OCI-LY1 (cell line): ENCODE measurements at regions not wholly inside any gene's neighbourhood (a gene's known extent, or its start where the extent isn't known, plus 50 kb on each side); places are given as distances from the start of the nearest gene placed in this dataset.

ENCODE experiments used
- H2AFZ ChIP-seq: fragments of 200-600 bp; sonication (generic), shearing (Covaris generic); 2 replicates; pipeline ENCODE4 v1.6.0; 2014; ENCODE audit warnings: antibody characterized with exemption, mild to moderate bottlenecking, low read length
- H3F3A ChIP-seq: fragments of 200-600 bp; sonication (generic), shearing (Covaris generic); 2 replicates; pipeline ENCODE4 v1.6.0; 2014; ENCODE audit warnings: mild to moderate bottlenecking, antibody characterized with exemption, low read length, moderate library complexity; ENCODE audit not compliant: insufficient read depth
- H3K27ac ChIP-seq: fragments of 200-600 bp; sonication (generic); 2 replicates; pipeline ENCODE4 v1.5.1; 2014; ENCODE audit warnings: low read length, mixed run types, mild to moderate bottlenecking, low read depth; ENCODE audit not compliant: poor library complexity, severe bottlenecking
- H3K27me3 ChIP-seq: fragments of 200-600 bp; sonication (generic); 2 replicates; pipeline ENCODE4 v1.6.0; 2014; ENCODE audit warnings: antibody characterized with exemption, mild to moderate bottlenecking, low read length, moderate library complexity; ENCODE audit not compliant: insufficient read depth
- H3K36me3 ChIP-seq: fragments of 200-600 bp; sonication (generic); 2 replicates; pipeline ENCODE4 v1.6.1; 2014; ENCODE audit warnings: mild to moderate bottlenecking, antibody characterized with exemption, low read length, moderate library complexity, mixed read lengths; ENCODE audit not compliant: insufficient read depth
- H3K4me1 ChIP-seq: fragments of 200-600 bp; sonication (generic); 2 replicates; pipeline ENCODE4 v1.5.1; 2014; ENCODE audit warnings: mild to moderate bottlenecking, low read length, moderate library complexity; ENCODE audit not compliant: insufficient read depth, severe bottlenecking
- H3K4me2 ChIP-seq: fragments of 200-600 bp; sonication (generic), shearing (Covaris generic); 2 replicates; pipeline ENCODE4 v1.6.1; 2014; ENCODE audit warnings: low read length
- H3K4me3 ChIP-seq: fragments of 200-600 bp; sonication (generic); 2 replicates; pipeline ENCODE4 v1.5.1; 2014; ENCODE audit warnings: low read length, low read depth, mild to moderate bottlenecking, mixed read lengths; ENCODE audit not compliant: poor library complexity, severe bottlenecking
- H3K79me2 ChIP-seq: fragments of 200-600 bp; shearing (Covaris generic); 2 replicates; pipeline ENCODE4 v1.6.1; 2016; ENCODE audit warnings: mixed run types, low read length, mixed read lengths; ENCODE audit not compliant: insufficient read depth
- H3K9ac ChIP-seq: fragments of 200-600 bp; sonication (generic), shearing (Covaris generic); 2 replicates; pipeline ENCODE4 v1.6.1; 2014; ENCODE audit warnings: mild to moderate bottlenecking, low read length, mixed read lengths
- H3K9me2 ChIP-seq: fragments of 200-600 bp; sonication (generic), shearing (Covaris generic); 2 replicates; pipeline ENCODE4 v1.6.1; 2014; ENCODE audit warnings: low read depth, mild to moderate bottlenecking, low read length, mixed read lengths
- H3K9me3 ChIP-seq: fragments of 200-600 bp; shearing (Covaris generic); 2 replicates; pipeline ENCODE4 v1.6.1; 2014; ENCODE audit warnings: low read length, mixed read lengths
- H4K20me1 ChIP-seq: fragments of 200-600 bp; sonication (generic), shearing (Covaris generic); 2 replicates; pipeline ENCODE4 v1.6.0; 2016; ENCODE audit warnings: mild to moderate bottlenecking, low read length; ENCODE audit not compliant: insufficient read depth
- EZH2 ChIP-seq: fragments of 200-600 bp; sonication (generic), shearing (Covaris generic); IDR thresholded peaks from 2 replicates; pipeline ENCODE4 v1.8.0; 2017; ENCODE audit warnings: borderline replicate concordance, mixed run types, mild to moderate bottlenecking, antibody characterized with exemption, low read length, moderate library complexity, mixed read lengths
- TF ChIP-seq, protein P1 (sequence below): fragments of 200-600 bp; sonication (generic), shearing (Covaris generic); IDR thresholded peaks from 2 replicates; pipeline ENCODE4 v1.5.1; 2017; ENCODE audit warnings: mild to moderate bottlenecking, antibody characterized with exemption, low read length, moderate library complexity, mixed read lengths

DNA sequence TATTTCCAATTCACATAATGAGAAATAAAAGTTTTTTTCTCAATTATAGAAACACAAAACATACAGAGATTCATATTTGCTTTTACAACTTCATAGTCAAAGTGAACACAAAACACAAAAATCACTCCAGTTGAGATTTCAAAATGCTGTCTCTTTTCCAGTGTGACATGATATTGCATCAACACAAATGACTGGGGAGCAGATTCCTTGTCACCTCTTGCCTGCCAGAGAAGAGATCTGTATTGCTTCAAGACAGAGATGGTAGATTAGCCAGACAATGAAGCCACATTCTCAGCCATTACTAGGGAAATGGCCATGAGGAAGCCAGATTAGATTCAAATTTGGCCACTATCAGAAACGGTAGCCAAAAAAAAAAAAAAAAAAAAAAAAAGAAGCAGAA lies 2313.1 kb upstream of the AGA start:
- Histone ChIP-seq H3F3A (no peaks in the 10 kb centered on the region), H3K36me3 (no peaks in the 10 kb centered on the region), H3K27ac (no peak overlapping the region), H3K27me3 (no peaks in the 10 kb centered on the region), H3K4me3 (no peak overlapping the region), H3K4me2 (no peak overlapping the region), H3K9ac (no peak overlapping the region), H2AFZ (no peak overlapping the region), H3K79me2 (no peaks in the 10 kb centered on the region), H3K9me3 (no peaks in the 10 kb centered on the region), H3K9me2 (no peaks in the 10 kb centered on the region), H3K4me1 (no peaks in the 10 kb centered on the region), H4K20me1 (no peaks in the 10 kb centered on the region)
- TF ChIP-seq, protein P1, sequence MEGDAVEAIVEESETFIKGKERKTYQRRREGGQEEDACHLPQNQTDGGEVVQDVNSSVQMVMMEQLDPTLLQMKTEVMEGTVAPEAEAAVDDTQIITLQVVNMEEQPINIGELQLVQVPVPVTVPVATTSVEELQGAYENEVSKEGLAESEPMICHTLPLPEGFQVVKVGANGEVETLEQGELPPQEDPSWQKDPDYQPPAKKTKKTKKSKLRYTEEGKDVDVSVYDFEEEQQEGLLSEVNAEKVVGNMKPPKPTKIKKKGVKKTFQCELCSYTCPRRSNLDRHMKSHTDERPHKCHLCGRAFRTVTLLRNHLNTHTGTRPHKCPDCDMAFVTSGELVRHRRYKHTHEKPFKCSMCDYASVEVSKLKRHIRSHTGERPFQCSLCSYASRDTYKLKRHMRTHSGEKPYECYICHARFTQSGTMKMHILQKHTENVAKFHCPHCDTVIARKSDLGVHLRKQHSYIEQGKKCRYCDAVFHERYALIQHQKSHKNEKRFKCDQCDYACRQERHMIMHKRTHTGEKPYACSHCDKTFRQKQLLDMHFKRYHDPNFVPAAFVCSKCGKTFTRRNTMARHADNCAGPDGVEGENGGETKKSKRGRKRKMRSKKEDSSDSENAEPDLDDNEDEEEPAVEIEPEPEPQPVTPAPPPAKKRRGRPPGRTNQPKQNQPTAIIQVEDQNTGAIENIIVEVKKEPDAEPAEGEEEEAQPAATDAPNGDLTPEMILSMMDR: no peak
- no peak for TF ChIP-seq EZH2

DNA sequence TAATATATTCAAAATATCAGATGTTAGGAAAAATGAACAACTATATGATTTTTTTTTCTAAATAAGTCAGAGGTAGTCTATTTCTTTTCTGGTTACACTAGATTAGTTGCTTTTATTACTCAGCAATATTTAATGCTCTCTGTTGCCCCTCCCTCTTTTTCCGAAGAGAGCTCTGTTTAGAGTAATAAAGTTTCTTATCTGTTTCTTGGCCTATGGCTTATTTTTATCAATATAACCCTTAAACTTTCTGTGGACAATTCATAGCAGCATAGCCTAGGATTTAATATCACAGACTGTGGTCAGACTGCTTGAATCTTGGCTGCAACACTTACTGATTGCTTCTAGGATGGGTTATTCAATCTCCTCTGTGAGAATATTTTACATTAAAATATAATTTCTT lies 2315.4 kb upstream of the AGA start:
- Histone ChIP-seq H3K79me2 (no peaks in the 10 kb centered on the region), H3K9me3 (no peaks in the 10 kb centered on the region), H3F3A (no peaks in the 10 kb centered on the region), H3K4me2 (no peak overlapping the region), H4K20me1 (no peaks in the 10 kb centered on the region), H2AFZ (no peak overlapping the region), H3K9ac (no peak overlapping the region), H3K9me2 (no peaks in the 10 kb centered on the region), H3K4me1 (no peaks in the 10 kb centered on the region), H3K4me3 (no peak overlapping the region), H3K27me3 (no peaks in the 10 kb centered on the region), H3K27ac (no peak overlapping the region), H3K36me3 (no peaks in the 10 kb centered on the region)
- TF ChIP-seq, protein P1: no peak
- no peak for TF ChIP-seq EZH2

DNA sequence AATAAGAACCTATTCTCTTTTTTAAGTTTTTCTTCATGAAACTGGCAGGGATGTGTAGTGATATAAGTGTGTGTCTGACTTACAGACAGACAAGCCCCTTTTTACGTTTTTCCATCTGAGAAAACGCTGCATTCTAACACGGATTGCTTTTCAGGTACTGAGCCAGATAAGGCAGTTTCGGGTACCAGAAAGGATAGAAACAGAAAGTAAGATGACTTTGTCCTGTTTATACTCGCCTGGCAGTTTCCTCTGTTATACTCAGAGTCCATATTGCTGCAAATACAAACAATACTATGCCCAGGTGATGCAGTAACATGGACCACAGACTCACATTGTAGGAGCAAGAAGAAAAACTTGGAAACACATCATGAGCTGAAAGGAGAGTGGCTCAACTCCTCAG lies 2320.6 kb upstream of the AGA start:
- no peaks in the 10 kb centered on the region for H3K27me3 ChIP-seq
- H4K20me1 ChIP-seq: no peaks in the 10 kb centered on the region
- no peak overlapping the region for H3K4me3 ChIP-seq
- H3K9me3 ChIP-seq: no peaks in the 10 kb centered on the region
- H3K9me2 ChIP-seq: no peaks in the 10 kb centered on the region
- no peaks in the 10 kb centered on the region for H3K4me1 ChIP-seq
- no peak overlapping the region for H3K4me2 ChIP-seq
- H3K36me3 ChIP-seq: no peaks in the 10 kb centered on the region
- no peak overlapping the region for H2AFZ ChIP-seq
- H3K79me2 ChIP-seq: no peaks in the 10 kb centered on the region
- H3K27ac ChIP-seq: no peak overlapping the region
- no peak overlapping the region for H3K9ac ChIP-seq
- TF ChIP-seq, protein P1: no peak
- TF ChIP-seq EZH2: no peak
- no peaks in the 10 kb centered on the region for H3F3A ChIP-seq
